ENCODE measurements at regions not wholly inside any gene's neighbourhood (a gene's known extent, or its start where the extent isn't known, plus 50 kb on each side); places are given as distances from the start of the nearest gene placed in this dataset.

- TF ChIP-seq POLR2A (IDR thresholded peaks at IDR 0.05) = no peak
- no peak for TF ChIP-seq CTCF (IDR thresholded peaks at IDR 0.05 in 4 of 5, conservative IDR thresholded peaks at IDR 0.05 in 1 of 5)
Observed at GRCh38 chr13:74550039-74550438, 415.8 kb upstream of the KLF12 start.

Measured in gastrocnemius medialis (tissue), 4 donors.